Progenitor cell of endocrine pancreas (in vitro differentiated cells): ENCODE measurements at regions not wholly inside any gene's neighbourhood (a gene's known extent, or its start where the extent isn't known, plus 50 kb on each side); places are given as distances from the start of the nearest gene placed in this dataset.

Experiments used
- DNase-seq: peaks from one replicate; pipeline ENCODE4 v3.0.0; 2021; ENCODE audit warnings: low spot score; ENCODE audit not compliant: unreplicated experiment
- H3K27ac Mint-ChIP-seq: 2 replicates; pipeline ENCODE4 v1.8.0; 2021; ENCODE audit warnings: mild to moderate bottlenecking, moderate library complexity, mixed read lengths
- H3K27me3 Mint-ChIP-seq: 2 replicates; pipeline ENCODE4 v1.8.0; 2021; ENCODE audit warnings: mixed read lengths
- H3K36me3 Mint-ChIP-seq: 2 replicates; pipeline ENCODE4 v1.8.0; 2022; ENCODE audit warnings: mixed read lengths; ENCODE audit not compliant: insufficient read depth
- H3K4me1 Mint-ChIP-seq: 2 replicates; pipeline ENCODE4 v1.8.0; 2021; ENCODE audit warnings: low read depth, mixed read lengths
- H3K4me3 Mint-ChIP-seq: 2 replicates; pipeline ENCODE4 v1.8.0; 2021; ENCODE audit warnings: low read depth, mild to moderate bottlenecking, moderate library complexity, mixed read lengths
- H3K9me3 Mint-ChIP-seq: 2 replicates; pipeline ENCODE4 v1.8.0; 2021; ENCODE audit warnings: low read depth, mixed read lengths
- TF ChIP-seq, protein P1 (sequence below): fragments of 200-600 bp; sonication (generic); IDR thresholded peaks from one replicate; pipeline ENCODE4 v1.5.0; 2021; ENCODE audit warnings: antibody characterized with exemption, mild to moderate bottlenecking; ENCODE audit not compliant: unreplicated experiment

DNA sequence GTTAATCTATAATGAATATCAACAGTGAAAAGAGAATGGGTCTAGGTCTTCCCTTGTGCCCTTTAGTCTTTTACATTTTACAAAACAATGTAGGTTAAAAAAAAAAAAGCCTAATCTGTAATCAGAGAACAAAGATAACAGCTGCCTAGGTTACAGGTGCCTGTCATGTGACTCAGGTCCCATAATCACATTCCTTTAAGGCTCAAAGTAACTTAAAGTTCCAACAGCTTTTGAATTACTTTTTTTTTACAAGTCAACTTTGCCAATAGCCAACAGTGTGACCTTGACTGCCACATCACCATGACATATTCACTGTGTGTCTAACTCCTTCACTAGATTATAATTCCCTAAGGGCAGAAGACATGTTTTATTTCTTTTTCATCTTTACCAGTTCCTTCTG is 237.0 kb upstream of the API5 start:
- H3K27me3 Mint-ChIP-seq: peaks cover 34% of the 10 kb centered on the region
- H3K9me3 Mint-ChIP-seq: peaks cover 33% of the 10 kb centered on the region
- H3K36me3 Mint-ChIP-seq: no peaks in the 10 kb centered on the region
- peaks cover 9% of the 10 kb centered on the region for H3K4me1 Mint-ChIP-seq
- DNase-seq: no peak
- H3K4me3 Mint-ChIP-seq: no peak overlapping the region
- no peak overlapping the region for H3K27ac Mint-ChIP-seq
- TF ChIP-seq, protein P1, sequence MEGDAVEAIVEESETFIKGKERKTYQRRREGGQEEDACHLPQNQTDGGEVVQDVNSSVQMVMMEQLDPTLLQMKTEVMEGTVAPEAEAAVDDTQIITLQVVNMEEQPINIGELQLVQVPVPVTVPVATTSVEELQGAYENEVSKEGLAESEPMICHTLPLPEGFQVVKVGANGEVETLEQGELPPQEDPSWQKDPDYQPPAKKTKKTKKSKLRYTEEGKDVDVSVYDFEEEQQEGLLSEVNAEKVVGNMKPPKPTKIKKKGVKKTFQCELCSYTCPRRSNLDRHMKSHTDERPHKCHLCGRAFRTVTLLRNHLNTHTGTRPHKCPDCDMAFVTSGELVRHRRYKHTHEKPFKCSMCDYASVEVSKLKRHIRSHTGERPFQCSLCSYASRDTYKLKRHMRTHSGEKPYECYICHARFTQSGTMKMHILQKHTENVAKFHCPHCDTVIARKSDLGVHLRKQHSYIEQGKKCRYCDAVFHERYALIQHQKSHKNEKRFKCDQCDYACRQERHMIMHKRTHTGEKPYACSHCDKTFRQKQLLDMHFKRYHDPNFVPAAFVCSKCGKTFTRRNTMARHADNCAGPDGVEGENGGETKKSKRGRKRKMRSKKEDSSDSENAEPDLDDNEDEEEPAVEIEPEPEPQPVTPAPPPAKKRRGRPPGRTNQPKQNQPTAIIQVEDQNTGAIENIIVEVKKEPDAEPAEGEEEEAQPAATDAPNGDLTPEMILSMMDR: no peak

DNA sequence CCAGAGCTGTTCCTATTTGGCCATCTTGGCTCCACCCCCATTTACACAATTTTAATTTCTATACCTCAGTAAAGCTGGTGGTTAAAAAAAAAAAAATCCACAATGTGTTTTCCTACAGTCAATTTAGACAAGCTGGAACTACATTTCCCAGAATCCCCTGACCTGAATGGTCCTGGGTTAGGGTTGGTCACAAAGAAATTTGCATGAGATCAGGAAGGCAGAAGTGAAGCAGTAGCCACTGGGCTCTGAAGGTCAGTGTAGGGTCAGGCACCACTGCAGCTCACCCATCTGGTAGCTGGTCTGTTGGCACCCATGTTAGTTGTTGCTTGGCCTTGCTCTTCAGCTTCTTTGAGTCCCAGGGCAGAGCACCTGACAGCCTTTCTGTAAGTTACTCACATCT is 210.7 kb upstream of the API5 start:
- TF ChIP-seq, protein P1: no peak

DNA sequence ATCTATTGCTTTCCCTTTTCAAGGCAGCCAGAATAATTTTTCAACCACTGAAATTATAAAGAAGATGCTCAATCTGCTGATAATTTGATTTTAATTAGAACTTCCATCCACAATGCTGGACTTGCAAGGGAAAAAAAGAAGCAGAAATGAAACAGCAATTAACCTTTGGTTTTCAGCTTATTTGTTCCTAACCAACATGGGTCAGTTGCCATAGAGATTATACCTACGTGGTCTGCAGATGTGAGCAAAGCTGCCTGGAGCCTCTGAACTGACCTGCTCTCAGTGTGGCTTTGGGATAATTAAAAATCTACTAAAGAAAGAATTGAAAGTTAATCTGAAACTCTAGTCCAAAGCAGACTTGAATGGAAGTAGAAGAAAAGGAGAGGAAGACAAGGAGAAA is 195.7 kb upstream of the API5 start:
- Mint-ChIP-seq H3K9me3 (peaks cover 26% of the 10 kb centered on the region), H3K4me1 (peaks cover 1% of the 10 kb centered on the region), H3K27ac (no peak overlapping the region), H3K4me3 (no peak overlapping the region), H3K27me3 (no peaks in the 10 kb centered on the region), H3K36me3 (no peaks in the 10 kb centered on the region)
- no peak for DNase-seq
- TF ChIP-seq, protein P1: no peak

More for the DNA sequence above, 210.7 kb upstream of the API5 start:
- Mint-ChIP-seq H3K4me3 (no peak overlapping the region), H3K4me1 (no peaks in the 10 kb centered on the region), H3K27me3 (no peaks in the 10 kb centered on the region), H3K27ac (no peak overlapping the region), H3K36me3 (no peaks in the 10 kb centered on the region), H3K9me3 (peaks cover 13% of the 10 kb centered on the region)
- no peak for DNase-seq

DNA sequence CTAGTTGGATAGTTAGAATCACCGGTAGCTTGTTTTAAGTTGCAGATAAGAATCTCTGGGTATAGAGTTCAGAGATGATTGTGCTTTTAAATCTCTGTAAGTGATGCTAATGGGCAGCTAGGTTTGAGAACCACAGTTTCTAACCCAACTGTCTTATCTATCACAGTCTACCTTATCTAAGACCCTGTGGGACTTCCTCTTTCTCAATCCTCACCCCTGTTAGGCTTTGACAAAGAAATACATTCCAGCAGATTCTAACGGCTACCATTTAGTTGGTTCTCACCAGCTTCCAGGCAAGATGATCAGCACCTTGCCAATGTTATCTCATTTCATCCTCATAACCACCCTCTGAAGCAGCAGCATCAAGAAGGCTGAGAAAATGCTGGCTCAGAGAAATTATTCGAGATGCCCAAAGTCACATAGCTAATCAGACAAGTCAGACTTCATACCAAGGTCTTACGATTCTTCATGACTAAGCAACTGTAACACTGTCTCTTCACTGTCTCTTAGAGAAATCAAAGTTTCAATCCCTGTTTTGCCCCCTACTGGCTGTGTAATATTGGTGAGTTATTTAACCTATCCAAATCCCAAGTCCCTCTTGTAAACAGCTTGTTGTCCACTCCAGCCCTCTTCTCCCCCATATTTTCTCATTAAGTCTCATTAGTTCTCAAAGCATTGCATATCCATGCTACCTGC is 192.4 kb upstream of the API5 start:
- Mint-ChIP-seq H3K27me3 (no peaks in the 10 kb centered on the region), H3K27ac (no peak overlapping the region), H3K4me3 (no peak overlapping the region), H3K4me1 (peaks cover 1% of the 10 kb centered on the region), H3K9me3 (peaks cover 34% of the 10 kb centered on the region), H3K36me3 (no peaks in the 10 kb centered on the region)
- DNase-seq: no peak
- TF ChIP-seq, protein P1: no peak

DNA sequence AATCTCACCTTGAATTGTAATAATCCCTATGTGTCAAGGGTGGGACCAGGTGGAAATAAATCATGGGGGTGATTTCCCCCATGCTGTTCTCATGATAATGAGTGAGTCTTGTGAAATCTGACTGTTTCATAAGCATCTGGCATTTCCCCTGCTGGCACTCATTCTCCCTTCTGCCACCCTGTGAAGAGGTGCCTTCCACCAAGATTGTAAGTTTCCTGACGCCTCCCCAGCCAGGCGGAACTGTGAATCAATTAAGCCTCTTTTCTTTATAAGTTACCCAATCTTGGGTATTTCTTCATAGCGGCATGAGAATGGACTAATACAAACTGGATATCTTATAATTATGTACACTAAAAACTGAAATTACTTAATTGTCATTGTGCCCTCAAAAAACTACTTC is 189.2 kb upstream of the API5 start:
- TF ChIP-seq, protein P1: no peak
- H3K4me3 Mint-ChIP-seq: no peak overlapping the region
- H3K36me3 Mint-ChIP-seq: no peaks in the 10 kb centered on the region
- H3K27me3 Mint-ChIP-seq: no peaks in the 10 kb centered on the region
- H3K27ac Mint-ChIP-seq: no peak overlapping the region
- no peaks in the 10 kb centered on the region for H3K4me1 Mint-ChIP-seq
- DNase-seq: no peak
- peaks cover 34% of the 10 kb centered on the region for H3K9me3 Mint-ChIP-seq
